Stimulated activated CD4-positive, alpha-beta T cell treated with anti-CD3 and anti-CD28 coated beads, Interleukin-1b, Interleukin-23, amount 100 ng/mL, for 4 hours (primary cell): ENCODE measurements at regions not wholly inside any gene's neighbourhood (a gene's known extent, or its start where the extent isn't known, plus 50 kb on each side); places are given as distances from the start of the nearest gene placed in this dataset.
"Not testable (repeated sequence)": the region's sequence is repeated elsewhere in the genome, so short reads cannot be mapped to it uniquely, and the experiment has no call there.

Source experiments
- DNase-seq, 2 donors: peaks; one replicate each; pipeline ENCODE4 v3.0.0-alpha.2; 2020; ENCODE audit warnings: low read depth in 2 of 2

DNA sequence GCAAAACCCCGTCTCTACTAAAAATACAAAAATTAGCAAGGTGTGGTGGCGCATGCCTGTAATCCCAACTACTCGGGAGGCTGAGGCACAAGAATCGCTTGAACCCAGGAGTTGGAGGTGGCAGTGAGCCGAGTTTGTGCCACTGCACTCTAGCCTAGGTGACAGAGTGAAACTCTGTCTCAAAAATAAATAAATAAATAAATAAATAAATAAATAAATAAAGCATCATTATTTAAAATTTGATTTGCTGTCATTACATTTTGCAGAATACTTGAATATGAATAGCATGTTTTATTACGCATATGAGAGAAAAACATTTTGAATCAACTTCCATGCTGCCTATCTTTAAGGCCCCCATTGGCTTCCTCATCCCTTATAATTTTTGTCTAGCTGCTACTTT is 53.4 kb upstream of the MED14 start:
- DNase-seq, result not testable (repeated sequence)

GRCh38 chrX:40792433-40792832 is 57.1 kb upstream of the MED14 start:
- DNase-seq, result no peak

GRCh38 chrX:40794829-40795130 is 59.4 kb upstream of the MED14 start:
- DNase-seq, result not testable (repeated sequence)

GRCh38 chrX:40799745-40800144 is 64.4 kb upstream of the MED14 start:
- DNase-seq, result not testable (repeated sequence)

GRCh38 chrX:40805404-40805803 is 70.1 kb upstream of the MED14 start:
- no peak for DNase-seq

- DNase-seq, result no peak
These were observed 71.3 kb upstream of the MED14 start for GRCh38 chrX:40806513-40807220.

- DNase-seq, result no peak
These were observed 72.0 kb upstream of the MED14 start for GRCh38 chrX:40807384-40807783.

DNA sequence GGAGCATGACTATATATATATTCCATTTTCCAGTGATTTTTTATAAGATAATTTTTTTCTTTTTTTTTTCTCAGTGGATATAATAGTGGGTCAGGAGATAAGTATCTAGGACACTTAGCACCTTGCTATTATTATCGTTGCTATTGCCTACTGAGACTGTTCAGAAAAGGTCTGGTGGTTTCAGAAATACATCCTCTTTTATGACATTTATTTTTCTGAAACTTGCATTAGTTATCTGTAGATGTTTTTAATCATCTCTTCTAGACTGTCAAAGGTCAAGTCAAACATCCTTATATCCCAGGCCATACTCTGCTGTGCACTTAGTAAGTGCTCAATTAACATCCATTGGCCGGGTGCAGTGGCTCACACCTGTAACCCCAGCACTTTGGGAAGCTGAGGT is 72.9 kb upstream of the MED14 start:
- DNase-seq, result no peak

DNA sequence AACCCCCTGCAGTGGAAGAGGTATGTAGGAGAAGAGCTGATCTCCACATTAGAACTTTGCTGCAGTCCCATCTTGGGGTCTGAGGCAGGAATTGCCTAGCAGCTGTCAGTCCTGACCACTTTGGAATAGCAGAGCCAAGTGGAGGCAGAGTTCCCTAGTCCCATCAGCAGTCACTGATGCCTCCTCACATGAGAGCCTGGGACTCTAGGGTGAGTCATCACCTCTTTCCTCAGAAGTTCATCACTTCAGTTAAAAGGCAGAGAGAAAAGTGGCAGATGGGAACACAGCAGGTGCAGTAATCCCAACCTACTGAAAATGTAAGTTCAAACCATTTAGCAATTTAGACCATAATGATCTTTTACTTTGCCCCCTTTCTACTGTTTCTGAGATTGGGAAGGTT is 73.9 kb upstream of the MED14 start:
- no peak for DNase-seq

- not testable (repeated sequence) for DNase-seq
These were observed 79.7 kb upstream of the MED14 start for GRCh38 chrX:40815045-40815444.

DNA sequence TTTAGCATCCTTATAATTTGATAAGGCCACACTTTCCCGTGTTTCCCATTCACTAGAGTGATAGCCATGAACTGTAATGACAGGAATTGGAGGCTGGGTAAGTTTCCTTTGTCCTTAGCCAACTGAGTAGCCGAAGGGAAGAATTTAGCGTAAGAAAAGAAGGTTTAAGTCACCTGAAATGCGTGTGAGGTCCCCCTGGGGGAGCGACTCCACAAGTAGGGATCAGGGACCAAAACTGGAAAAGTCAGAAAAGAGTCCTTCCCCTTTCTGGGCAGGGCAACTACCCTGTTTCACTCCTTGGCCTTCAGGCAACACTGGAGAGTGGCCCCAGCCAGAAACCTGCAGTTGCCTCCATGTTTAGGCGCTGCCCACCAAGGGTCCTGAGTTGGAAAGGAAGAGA is 81.6 kb upstream of the MED14 start:
- no peak for DNase-seq

DNA sequence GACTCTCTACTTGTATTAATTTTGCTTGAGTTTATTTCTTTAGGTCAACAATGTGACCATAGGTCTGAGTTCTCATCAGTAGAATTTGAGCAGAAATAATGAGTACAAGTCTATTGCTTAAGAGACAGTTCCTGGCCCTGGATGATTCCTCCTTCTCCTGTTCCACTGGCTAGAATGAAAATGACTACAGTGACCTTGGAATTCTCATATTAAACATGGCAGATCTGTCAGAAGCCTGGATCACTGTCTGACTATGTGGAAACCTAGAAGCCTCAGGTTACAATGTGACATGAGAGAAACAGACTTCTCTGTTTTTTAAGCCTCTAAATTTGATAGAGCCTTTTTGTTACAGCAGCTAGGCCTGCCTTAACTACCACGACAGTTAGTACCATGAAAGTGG is 82.9 kb upstream of the MED14 start:
- no peak for DNase-seq

GRCh38 chrX:40821780-40822179 is 86.4 kb upstream of the MED14 start:
- DNase-seq, result no peak

DNA sequence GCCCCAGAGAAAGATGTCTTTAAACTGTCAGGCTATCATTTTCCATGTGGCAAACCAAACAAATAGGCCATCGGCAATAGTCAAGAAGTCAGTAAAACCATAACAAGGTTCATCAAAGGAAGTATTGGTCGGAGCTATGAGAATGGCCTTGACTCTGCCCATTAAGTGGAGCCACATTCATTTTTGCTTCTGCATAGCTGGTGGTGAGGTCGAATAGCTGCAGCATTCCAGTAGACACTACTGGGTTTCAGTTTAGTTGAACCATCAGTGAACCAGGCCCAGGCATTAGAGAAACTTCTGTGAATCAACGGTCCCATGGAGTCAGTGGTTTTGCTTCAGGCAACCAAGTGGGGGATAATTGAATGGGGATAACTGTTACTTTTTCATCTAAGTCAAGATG is 92.0 kb upstream of the MED14 start:
- DNase-seq, result no peak

- no peak for DNase-seq
These were observed 96.4 kb upstream of the MED14 start for GRCh38 chrX:40831750-40832149.

DNA sequence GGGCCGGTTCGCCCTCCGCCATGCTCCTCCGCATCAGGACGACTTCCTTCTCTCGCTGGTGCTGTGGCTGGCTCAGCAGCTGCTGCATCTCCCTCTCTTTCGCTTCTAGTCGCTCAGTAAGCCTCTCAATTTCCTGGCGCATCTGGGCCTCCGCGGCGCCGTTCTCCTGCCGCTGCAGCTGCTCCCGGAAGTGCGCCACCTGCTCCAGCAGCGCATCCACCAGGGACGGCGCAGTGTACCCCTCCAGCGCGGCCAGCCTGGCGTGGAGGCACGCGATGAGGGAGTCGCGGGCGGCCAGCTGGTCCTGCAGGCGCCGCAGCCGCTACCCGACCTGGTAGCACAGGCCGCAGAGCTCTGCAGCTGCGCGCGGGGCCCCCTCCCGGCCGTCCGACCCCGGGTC is 97.4 kb upstream of the MED14 start:
- DNase-seq, result no peak

- DNase-seq, result no peak
These were observed 98.9 kb upstream of the MED14 start for GRCh38 chrX:40834225-40834624.

DNA sequence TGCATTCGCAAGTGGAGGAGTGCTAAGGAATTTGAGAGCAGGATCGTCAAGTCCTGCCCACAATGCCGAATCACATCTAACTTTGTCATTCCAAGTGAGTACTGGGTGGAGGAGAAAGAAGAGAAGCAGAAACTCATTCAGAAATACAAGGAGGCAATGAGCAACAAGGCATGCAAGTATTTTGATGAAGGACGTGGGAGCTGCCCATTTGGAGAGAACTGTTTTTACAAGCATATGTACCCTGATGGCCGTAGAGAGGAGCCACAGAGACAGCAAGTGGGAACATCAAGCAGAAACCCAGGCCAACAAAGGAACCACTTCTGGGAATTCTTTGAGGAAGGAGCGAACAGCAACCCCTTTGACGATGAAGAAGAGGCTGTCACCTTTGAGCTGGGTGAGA is 100.2 kb upstream of the MED14 start:
- no peak for DNase-seq

DNA sequence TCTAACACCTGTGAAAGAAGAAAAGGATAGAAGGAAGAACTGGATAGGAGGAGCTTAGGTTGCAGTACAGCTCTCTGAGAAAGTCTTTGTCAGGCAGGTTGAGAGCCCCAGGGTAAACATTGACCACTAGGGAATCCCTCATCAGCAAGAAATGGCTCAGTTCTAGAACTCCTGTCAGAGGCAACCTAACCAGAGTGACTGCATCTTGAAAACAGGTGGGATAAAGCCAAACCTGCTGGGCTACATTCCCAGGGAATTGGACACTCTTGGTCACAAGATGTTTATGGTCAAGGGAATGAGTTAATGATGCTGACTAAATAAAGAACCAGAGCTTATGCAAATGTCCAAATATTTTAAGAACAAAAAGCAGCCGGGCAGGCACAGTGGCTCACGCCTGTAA is 108.3 kb upstream of the MED14 start:
- DNase-seq, result no peak

DNA sequence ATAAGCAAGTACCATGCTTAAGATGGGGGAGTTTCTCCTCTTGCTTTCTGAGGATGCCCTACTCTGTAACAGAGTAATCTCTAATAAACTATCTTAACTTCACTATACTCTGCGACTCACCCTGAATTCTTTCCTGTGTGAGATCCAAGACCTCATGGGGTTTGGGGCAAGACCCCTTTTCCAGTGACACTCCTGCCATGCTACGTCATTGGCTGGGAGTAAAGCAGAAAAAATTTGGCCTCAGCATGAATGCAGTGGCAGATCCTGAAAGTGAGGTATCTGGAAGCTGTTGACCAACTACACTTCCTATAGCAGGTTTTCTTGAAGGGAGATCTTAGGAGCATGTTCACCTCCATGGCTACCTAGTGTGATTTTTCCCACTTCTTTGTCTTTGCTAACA is 109.1 kb upstream of the MED14 start:
- no peak for DNase-seq

GRCh38 chrX:40845331-40845911 is 110.1 kb upstream of the MED14 start:
- DNase-seq, result no peak

DNA sequence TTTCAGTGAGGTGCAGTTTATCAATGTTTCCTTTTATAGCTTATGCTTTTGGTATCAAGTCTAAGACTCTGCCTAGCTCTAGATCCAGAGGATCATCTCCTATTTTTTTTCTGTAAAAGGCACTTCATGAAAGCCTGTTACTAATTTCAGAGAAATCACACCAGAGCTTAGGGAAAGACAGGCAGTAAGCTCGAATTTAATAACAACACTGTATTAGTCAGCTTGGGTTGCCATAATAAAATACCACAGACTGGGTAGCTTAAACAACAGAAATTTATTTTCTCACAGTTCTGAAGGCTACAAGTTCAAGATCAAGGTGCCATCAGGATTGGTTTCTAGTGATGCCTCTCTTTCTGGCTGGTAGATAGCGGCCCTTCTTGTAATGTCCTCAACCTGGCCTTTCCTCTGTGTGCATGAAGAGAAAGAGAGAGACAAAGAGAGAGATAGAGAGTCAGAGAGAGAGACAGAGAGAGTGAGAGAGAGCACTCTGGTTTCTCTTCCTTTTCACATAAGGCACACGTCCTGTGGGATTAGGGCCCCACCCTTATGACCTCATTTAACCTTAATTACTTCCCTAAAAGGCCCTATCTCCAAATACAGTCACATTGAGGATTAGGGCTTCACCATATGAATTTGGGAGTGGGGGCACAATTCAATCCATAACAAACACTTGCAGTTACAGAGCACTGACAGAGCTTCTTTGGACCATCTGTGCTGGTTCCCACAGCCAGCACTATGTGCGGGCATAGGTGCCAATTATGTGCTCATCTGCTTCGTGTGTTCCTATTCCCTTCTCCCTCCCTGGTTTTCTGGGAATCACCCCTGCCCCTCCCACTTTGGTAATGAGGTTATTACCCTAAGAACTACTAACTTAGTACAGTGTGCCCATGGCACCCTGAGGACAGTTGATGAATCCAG is 114.8 kb upstream of the MED14 start:
- no peak for DNase-seq

- DNase-seq, result no peak
These were observed 117.2 kb upstream of the MED14 start for GRCh38 chrX:40852586-40852985.
